Osteoblast (primary cell): ENCODE measurements at regions not wholly inside any gene's neighbourhood (a gene's known extent, or its start where the extent isn't known, plus 50 kb on each side); places are given as distances from the start of the nearest gene placed in this dataset.

ENCODE experiments used
- DNase-seq: peaks from one replicate; pipeline ENCODE4 v3.0.0; 2011; ENCODE audit warnings: low spot score, mixed read lengths; ENCODE audit not compliant: insufficient read length; ENCODE audit errors: missing footprints
- H2AFZ ChIP-seq: 2 replicates; pipeline ENCODE4 v1.6.0; 2011; ENCODE audit warnings: mild to moderate bottlenecking, low read length
- H3K27ac ChIP-seq: 2 replicates; pipeline ENCODE4 v1.5.1; 2011; ENCODE audit warnings: mild to moderate bottlenecking, low read depth, low read length, moderate library complexity
- H3K27me3 ChIP-seq: 2 replicates; pipeline ENCODE4 v1.6.0; 2012; ENCODE audit warnings: mild to moderate bottlenecking, control low read depth, inconsistent platforms, low read length, moderate library complexity; ENCODE audit not compliant: insufficient read depth
- H3K36me3 ChIP-seq: 2 replicates; pipeline ENCODE4 v1.5.1; 2011; ENCODE audit warnings: mild to moderate bottlenecking, low read length, control low read depth, moderate library complexity; ENCODE audit not compliant: insufficient read depth
- H3K4me1 ChIP-seq: 2 replicates; pipeline ENCODE4 v1.5.1; 2011; ENCODE audit warnings: mild to moderate bottlenecking, low read length, control low read depth, moderate library complexity; ENCODE audit not compliant: insufficient read depth
- H3K4me2 ChIP-seq: 2 replicates; pipeline ENCODE4 v1.6.0; 2011; ENCODE audit warnings: mild to moderate bottlenecking, low read length; ENCODE audit not compliant: insufficient read depth
- H3K4me3 ChIP-seq: fragments of 200-600 bp; sonication (generic); 3 replicates; pipeline ENCODE4 v1.5.1; 2012; ENCODE audit warnings: mild to moderate bottlenecking, low read length, inconsistent platforms; ENCODE audit not compliant: insufficient read depth
- H3K79me2 ChIP-seq: 2 replicates; pipeline ENCODE4 v1.6.0; 2012; ENCODE audit warnings: mild to moderate bottlenecking, low read length, control low read depth, inconsistent platforms; ENCODE audit not compliant: insufficient read depth
- H3K9me3 ChIP-seq: 2 replicates; pipeline ENCODE4 v1.5.1; 2011; ENCODE audit warnings: low read depth, low read length, control low read depth
- H4K20me1 ChIP-seq: 2 replicates; pipeline ENCODE4 v1.6.0; 2012; ENCODE audit warnings: mild to moderate bottlenecking, low read length, control low read depth; ENCODE audit not compliant: insufficient read depth
- CTCF ChIP-seq: IDR thresholded peaks from 2 replicates; pipeline ENCODE4 v1.5.1; 2011; ENCODE audit warnings: mild to moderate bottlenecking, low read depth, low read length, moderate library complexity; ENCODE audit errors: extremely low read depth

- H3K27me3 ChIP-seq = no peaks in the 10 kb centered on the region
- H3K79me2 ChIP-seq = no peaks in the 10 kb centered on the region
- no peak for DNase-seq
- H3K27ac ChIP-seq = no peak overlapping the region
- no peak overlapping the region for H3K4me3 ChIP-seq
- no peak overlapping the region for H3K4me2 ChIP-seq
- no peak overlapping the region for H2AFZ ChIP-seq
- no peaks in the 10 kb centered on the region for H3K4me1 ChIP-seq
- H3K9me3 ChIP-seq = no peaks in the 10 kb centered on the region
- no peaks in the 10 kb centered on the region for H3K36me3 ChIP-seq
- no peak for TF ChIP-seq CTCF
- no peaks in the 10 kb centered on the region for H4K20me1 ChIP-seq
Observed at GRCh38 chr6:195861-196360, 96.4 kb upstream of the DUSP22 start.

- no peak for TF ChIP-seq CTCF
- Histone ChIP-seq H2AFZ (no peak overlapping the region), H3K4me3 (no peak overlapping the region), H3K4me1 (no peaks in the 10 kb centered on the region), H3K36me3 (no peaks in the 10 kb centered on the region), H4K20me1 (no peaks in the 10 kb centered on the region), H3K79me2 (no peaks in the 10 kb centered on the region), H3K27ac (no peak overlapping the region), H3K4me2 (no peak overlapping the region), H3K27me3 (no peaks in the 10 kb centered on the region), H3K9me3 (no peaks in the 10 kb centered on the region)
- DNase-seq = no peak
Observed at GRCh38 chr6:196543-196942, 95.7 kb upstream of the DUSP22 start.

- TF ChIP-seq CTCF = no peak
- no peaks in the 10 kb centered on the region for H3K36me3 ChIP-seq
- no peaks in the 10 kb centered on the region for H3K9me3 ChIP-seq
- no peak overlapping the region for H3K4me3 ChIP-seq
- H3K27ac ChIP-seq = no peak overlapping the region
- DNase-seq = no peak
- peaks cover 8% of the 10 kb centered on the region for H3K27me3 ChIP-seq
- H4K20me1 ChIP-seq = no peaks in the 10 kb centered on the region
- H3K4me2 ChIP-seq = no peak overlapping the region
- H3K4me1 ChIP-seq = no peaks in the 10 kb centered on the region
- no peaks in the 10 kb centered on the region for H3K79me2 ChIP-seq
- H2AFZ ChIP-seq = no peak overlapping the region
Observed at GRCh38 chr6:203661-204060, 88.6 kb upstream of the DUSP22 start.

GRCh38 chr6:206264-206663 is 86.0 kb upstream of the DUSP22 start:
- Histone ChIP-seq H4K20me1 (no peaks in the 10 kb centered on the region), H3K27me3 (peaks cover 18% of the 10 kb centered on the region), H3K4me3 (no peak overlapping the region), H3K4me1 (no peaks in the 10 kb centered on the region), H3K27ac (no peak overlapping the region), H3K9me3 (no peaks in the 10 kb centered on the region), H3K79me2 (no peaks in the 10 kb centered on the region), H2AFZ (no peak overlapping the region), H3K4me2 (no peak overlapping the region), H3K36me3 (no peaks in the 10 kb centered on the region)
- no peak for DNase-seq
- TF ChIP-seq CTCF = no peak
